Renal cortical epithelial cell (primary cell): ENCODE measurements at regions not wholly inside any gene's neighbourhood (a gene's known extent, or its start where the extent isn't known, plus 50 kb on each side); places are given as distances from the start of the nearest gene placed in this dataset.
A peak's percentile ranks its signal among the peaks of the same experiment; 100 is the strongest.

Source experiments
- DNase-seq: peaks from one replicate; pipeline ENCODE4 v3.0.0-alpha.2; 2011; ENCODE audit warnings: low read depth

- no peak for DNase-seq
Measured at GRCh38 chr5:68480335-68480940, 264.9 kb downstream of the PIK3R1 start.

- no peak for DNase-seq
Measured at GRCh38 chr5:68482199-68482598, 266.6 kb downstream of the PIK3R1 start.

- no peak for DNase-seq
Measured at GRCh38 chr5:68484307-68485068, 268.9 kb downstream of the PIK3R1 start.

- DNase-seq = no peak
Measured at GRCh38 chr5:68489556-68489955, 274.0 kb downstream of the PIK3R1 start.

GRCh38 chr5:68490406-68490805 lies 274.9 kb downstream of the PIK3R1 start:
- no peak for DNase-seq

GRCh38 chr5:68494771-68495170 lies 279.2 kb downstream of the PIK3R1 start:
- no peak for DNase-seq

GRCh38 chr5:68499987-68500386 lies 284.4 kb downstream of the PIK3R1 start:
- DNase-seq = no peak

GRCh38 chr5:68500813-68501212 lies 285.3 kb downstream of the PIK3R1 start:
- DNase-seq = no peak

GRCh38 chr5:68502531-68502930 lies 287.0 kb downstream of the PIK3R1 start:
- no peak for DNase-seq

- no peak for DNase-seq
Measured at GRCh38 chr5:68504306-68504705, 288.8 kb downstream of the PIK3R1 start.

- DNase-seq = peak; percentile 97
Measured at GRCh38 chr5:68505917-68506860, 290.6 kb downstream of the PIK3R1 start.

- DNase-seq = no peak
Measured at GRCh38 chr5:68515514-68515913, 300.0 kb downstream of the PIK3R1 start.

- DNase-seq = no peak
Measured at GRCh38 chr5:68518286-68518685, 302.7 kb downstream of the PIK3R1 start.

GRCh38 chr5:68519143-68519542 lies 303.6 kb downstream of the PIK3R1 start:
- DNase-seq = no peak

- DNase-seq = no peak
Measured at GRCh38 chr5:68521776-68522175, 306.2 kb downstream of the PIK3R1 start.

- DNase-seq = no peak
Measured at GRCh38 chr5:68522863-68523262, 307.3 kb downstream of the PIK3R1 start.

GRCh38 chr5:68528821-68529273 lies 313.3 kb downstream of the PIK3R1 start:
- no peak for DNase-seq

- peak; percentile 49 for DNase-seq
Measured at GRCh38 chr5:68529581-68529980, 314.0 kb downstream of the PIK3R1 start.

GRCh38 chr5:68531970-68532369 lies 316.4 kb downstream of the PIK3R1 start:
- DNase-seq = no peak

- no peak for DNase-seq
Measured at GRCh38 chr5:68533051-68533450, 317.5 kb downstream of the PIK3R1 start.

- no peak for DNase-seq
Measured at GRCh38 chr5:68533571-68534084, 318.1 kb downstream of the PIK3R1 start.
